Spinal cord (tissue), 9 donors: ENCODE measurements at regions not wholly inside any gene's neighbourhood (a gene's known extent, or its start where the extent isn't known, plus 50 kb on each side); places are given as distances from the start of the nearest gene placed in this dataset.

Source experiments
- DNase-seq, 6 donors: peaks; one replicate each; pipeline versions ENCODE4 v3.0.0 to v3.0.0-alpha.2; 2013 to 2015; ENCODE audit warnings: low spot score in 6 of 6, low read depth in 4 of 6
- H3K27ac ChIP-seq: one replicate; pipeline ENCODE4 v1.5.1; 2013; ENCODE audit warnings: low read depth, low read length, control low read depth
- H3K27me3 ChIP-seq: one replicate; pipeline ENCODE4 v1.6.1; 2013; ENCODE audit warnings: low read length; ENCODE audit not compliant: control insufficient read depth, insufficient read depth
- H3K36me3 ChIP-seq: one replicate; pipeline ENCODE4 v1.6.1; 2013; ENCODE audit warnings: low read length; ENCODE audit not compliant: control insufficient read depth, insufficient read depth
- H3K4me1 ChIP-seq: one replicate; pipeline ENCODE4 v1.6.1; 2013; ENCODE audit warnings: low read length; ENCODE audit not compliant: control insufficient read depth, insufficient read depth
- H3K4me3 ChIP-seq: one replicate; pipeline ENCODE4 v1.5.1; 2013; ENCODE audit warnings: low read depth, low read length, control low read depth
- H3K9me3 ChIP-seq: one replicate; pipeline ENCODE4 v1.6.1; 2013; ENCODE audit warnings: low read length; ENCODE audit not compliant: control insufficient read depth, insufficient read depth
- WGBS: methylation state at CpG from one replicate; pipeline ENCODE4 v1.1.5; 2013; ENCODE audit warnings: missing lambda C conversion rate; ENCODE audit not compliant: insufficient coverage; 5-methylcytosine and 5-hydroxymethylcytosine counted together
- donor health status: healthy.

GRCh38 chr11:101401245-101401644 lies 182.6 kb downstream of the TRPC6 start:
- no peaks in the 10 kb centered on the region for H3K9me3 ChIP-seq
- WGBS: no CpG with 5 or more reads among the region's 2 CpGs

GRCh38 chr11:101397979-101398378 lies 185.8 kb downstream of the TRPC6 start:
- WGBS: 50% methylated on average over 2 of the region's 2 CpGs
- Histone ChIP-seq H3K4me1 (no peaks in the 10 kb centered on the region), H3K27ac (no peak overlapping the region), H3K27me3 (no peaks in the 10 kb centered on the region), H3K9me3 (no peaks in the 10 kb centered on the region), H3K36me3 (no peaks in the 10 kb centered on the region), H3K4me3 (no peak overlapping the region)
- no peak for DNase-seq

More at GRCh38 chr11:101401245-101401644, 182.6 kb downstream of the TRPC6 start:
- DNase-seq: no peak
- H3K4me3 ChIP-seq: no peak overlapping the region
- H3K27ac ChIP-seq: no peak overlapping the region
- H3K27me3 ChIP-seq: no peaks in the 10 kb centered on the region
- no peaks in the 10 kb centered on the region for H3K36me3 ChIP-seq
- H3K4me1 ChIP-seq: no peaks in the 10 kb centered on the region

- DNase-seq: no peak
- WGBS: no CpG with 5 or more reads among the region's 1 CpG
Observed at GRCh38 chr11:101390539-101390938, 193.3 kb downstream of the TRPC6 start.

GRCh38 chr11:101369835-101370234 lies 214.0 kb downstream of the TRPC6 start:
- no peaks in the 10 kb centered on the region for H3K9me3 ChIP-seq
- no peaks in the 10 kb centered on the region for H3K4me1 ChIP-seq
- no peaks in the 10 kb centered on the region for H3K27me3 ChIP-seq
- WGBS: 81% methylated on average over 5 of the region's 5 CpGs
- DNase-seq: no peak
- H3K4me3 ChIP-seq: no peak overlapping the region
- no peaks in the 10 kb centered on the region for H3K36me3 ChIP-seq
- H3K27ac ChIP-seq: no peak overlapping the region

More at GRCh38 chr11:101390539-101390938, 193.3 kb downstream of the TRPC6 start:
- H3K36me3 ChIP-seq: no peaks in the 10 kb centered on the region
- no peak overlapping the region for H3K27ac ChIP-seq
- no peaks in the 10 kb centered on the region for H3K4me1 ChIP-seq
- no peak overlapping the region for H3K4me3 ChIP-seq
- H3K27me3 ChIP-seq: no peaks in the 10 kb centered on the region
- no peaks in the 10 kb centered on the region for H3K9me3 ChIP-seq

GRCh38 chr11:101363706-101364275 lies 220.0 kb downstream of the TRPC6 start:
- H3K27ac ChIP-seq: no peak overlapping the region
- H3K4me3 ChIP-seq: no peak overlapping the region
- WGBS: 78% methylated on average over 1 of the region's 1 CpG
- no peaks in the 10 kb centered on the region for H3K9me3 ChIP-seq
- no peaks in the 10 kb centered on the region for H3K4me1 ChIP-seq
- H3K27me3 ChIP-seq: no peaks in the 10 kb centered on the region
- no peaks in the 10 kb centered on the region for H3K36me3 ChIP-seq
- DNase-seq: no peak

GRCh38 chr11:101362643-101363042 lies 221.2 kb downstream of the TRPC6 start:
- Histone ChIP-seq H3K27ac (no peak overlapping the region), H3K27me3 (no peaks in the 10 kb centered on the region), H3K4me1 (no peaks in the 10 kb centered on the region), H3K36me3 (no peaks in the 10 kb centered on the region), H3K4me3 (no peak overlapping the region), H3K9me3 (no peaks in the 10 kb centered on the region)
- WGBS: no CpG with 5 or more reads among the region's 3 CpGs
- DNase-seq: no peak

GRCh38 chr11:101357771-101358170 lies 226.0 kb downstream of the TRPC6 start:
- no peak for DNase-seq
- Histone ChIP-seq H3K27me3 (no peaks in the 10 kb centered on the region), H3K4me3 (no peak overlapping the region), H3K9me3 (no peaks in the 10 kb centered on the region), H3K36me3 (no peaks in the 10 kb centered on the region), H3K4me1 (no peaks in the 10 kb centered on the region), H3K27ac (no peak overlapping the region)
- WGBS: no CpG with 5 or more reads among the region's 1 CpG

- no peak overlapping the region for H3K4me3 ChIP-seq
- H3K27ac ChIP-seq: no peak overlapping the region
- H3K9me3 ChIP-seq: no peaks in the 10 kb centered on the region
- no peaks in the 10 kb centered on the region for H3K4me1 ChIP-seq
- no peaks in the 10 kb centered on the region for H3K36me3 ChIP-seq
- no peak for DNase-seq
- WGBS: 84% methylated on average over 2 of the region's 4 CpGs
- no peaks in the 10 kb centered on the region for H3K27me3 ChIP-seq
Observed at GRCh38 chr11:101354801-101355200, 225.2 kb upstream of the PGR start.

- no peaks in the 10 kb centered on the region for H3K27me3 ChIP-seq
- no peak overlapping the region for H3K4me3 ChIP-seq
- H3K36me3 ChIP-seq: no peaks in the 10 kb centered on the region
- no peak overlapping the region for H3K27ac ChIP-seq
- 73% methylated on average over 1 of the region's 3 CpGs for WGBS
- DNase-seq: no peak
- H3K4me1 ChIP-seq: no peaks in the 10 kb centered on the region
- H3K9me3 ChIP-seq: no peaks in the 10 kb centered on the region
Observed at GRCh38 chr11:101348786-101349185, 219.2 kb upstream of the PGR start.

GRCh38 chr11:101346591-101346990 lies 217.0 kb upstream of the PGR start:
- H3K27ac ChIP-seq: no peak overlapping the region
- DNase-seq: no peak
- H3K4me3 ChIP-seq: no peak overlapping the region
- no peaks in the 10 kb centered on the region for H3K36me3 ChIP-seq
- H3K4me1 ChIP-seq: no peaks in the 10 kb centered on the region
- no peaks in the 10 kb centered on the region for H3K27me3 ChIP-seq
- H3K9me3 ChIP-seq: no peaks in the 10 kb centered on the region
- 92% methylated on average over 2 of the region's 4 CpGs for WGBS
